RWPE1 (cell line): ENCODE measurements at regions not wholly inside any gene's neighbourhood (a gene's known extent, or its start where the extent isn't known, plus 50 kb on each side); places are given as distances from the start of the nearest gene placed in this dataset.

Experiments
- CTCF ChIA-PET: fragments of 350-600 bp; sonication (Branson Sonifier 250); formaldehyde crosslinking; extraction: SDS; loops from one replicate; lab custom pipeline; 2021; lab: Yijun Ruan, JAX
- POLR2A ChIA-PET: fragments of 400-600 bp; formaldehyde crosslinking; extraction: SDS; loops from one replicate; lab custom pipeline; 2020; ENCODE audit warnings: antibody characterized with exemption; ENCODE audit not compliant: low non-redundant PET; lab: Yijun Ruan, JAX
- DNase-seq: peaks from one replicate; pipeline ENCODE4 v3.0.0; 2012; ENCODE audit warnings: low spot score
- H3K27ac ChIP-seq: fragments of 450-650 bp; 2 replicates; pipeline ENCODE4 v1.5.1; 2017
- TF ChIP-seq, protein P1 (sequence below): fragments of 450-650 bp; conservative IDR thresholded peaks from 2 replicates; pipeline ENCODE4 v1.5.1; 2017; ENCODE audit warnings: low read depth, mild to moderate bottlenecking

DNA sequence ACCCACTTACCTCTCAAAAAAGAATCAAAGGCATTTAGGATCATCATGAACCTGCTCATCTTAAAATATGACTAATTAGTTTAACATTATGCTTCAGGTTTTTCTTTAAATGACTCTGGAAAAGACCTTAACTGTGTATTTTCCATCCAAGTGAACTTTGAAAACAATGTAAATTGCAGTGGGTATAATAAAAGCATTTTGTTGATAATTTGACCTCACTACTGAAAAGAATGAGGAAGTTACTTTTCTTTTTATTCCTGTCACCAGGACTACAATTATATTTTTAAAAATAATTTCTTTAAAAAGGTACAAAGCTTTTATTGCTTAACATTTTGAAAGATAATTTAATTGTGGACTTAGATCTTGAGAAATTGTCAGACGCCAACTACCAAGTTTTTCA lies 249.9 kb downstream of the ALX1 start:
- H3K27ac ChIP-seq: no peak overlapping the region
- no peak for DNase-seq
- POLR2A ChIA-PET: no interaction called here
- CTCF ChIA-PET: interaction anchor here (1.5 kb wide), 1 partner anchor 338 kb away, joined by 4 read pairs; no protein-coding TSS in a partner anchor
- TF ChIP-seq, protein P1, sequence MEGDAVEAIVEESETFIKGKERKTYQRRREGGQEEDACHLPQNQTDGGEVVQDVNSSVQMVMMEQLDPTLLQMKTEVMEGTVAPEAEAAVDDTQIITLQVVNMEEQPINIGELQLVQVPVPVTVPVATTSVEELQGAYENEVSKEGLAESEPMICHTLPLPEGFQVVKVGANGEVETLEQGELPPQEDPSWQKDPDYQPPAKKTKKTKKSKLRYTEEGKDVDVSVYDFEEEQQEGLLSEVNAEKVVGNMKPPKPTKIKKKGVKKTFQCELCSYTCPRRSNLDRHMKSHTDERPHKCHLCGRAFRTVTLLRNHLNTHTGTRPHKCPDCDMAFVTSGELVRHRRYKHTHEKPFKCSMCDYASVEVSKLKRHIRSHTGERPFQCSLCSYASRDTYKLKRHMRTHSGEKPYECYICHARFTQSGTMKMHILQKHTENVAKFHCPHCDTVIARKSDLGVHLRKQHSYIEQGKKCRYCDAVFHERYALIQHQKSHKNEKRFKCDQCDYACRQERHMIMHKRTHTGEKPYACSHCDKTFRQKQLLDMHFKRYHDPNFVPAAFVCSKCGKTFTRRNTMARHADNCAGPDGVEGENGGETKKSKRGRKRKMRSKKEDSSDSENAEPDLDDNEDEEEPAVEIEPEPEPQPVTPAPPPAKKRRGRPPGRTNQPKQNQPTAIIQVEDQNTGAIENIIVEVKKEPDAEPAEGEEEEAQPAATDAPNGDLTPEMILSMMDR: no peak

DNA sequence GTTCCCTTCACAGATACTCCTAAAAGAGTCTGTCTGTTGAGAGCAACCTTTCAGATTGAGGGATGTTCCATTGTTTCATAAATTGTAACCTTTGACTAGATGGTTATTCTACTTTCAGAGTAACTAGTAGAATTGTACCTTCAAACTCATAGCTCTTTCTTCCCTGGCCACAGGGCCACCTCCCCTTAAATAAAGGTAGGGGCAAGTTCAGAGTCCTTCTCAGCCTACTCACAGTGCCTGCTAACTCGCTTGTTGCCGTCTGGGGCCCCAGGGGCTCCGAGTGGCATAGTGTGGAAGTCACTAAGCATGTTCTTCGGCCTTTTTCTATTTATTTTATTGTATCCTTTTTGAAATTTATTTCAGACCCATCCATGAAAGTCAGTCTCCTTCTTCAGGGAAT lies 250.4 kb downstream of the ALX1 start:
- no peak overlapping the region for H3K27ac ChIP-seq
- DNase-seq: no peak
- ChIA-PET POLR2A (no interaction called here), CTCF (interaction anchor here (1.5 kb wide), 1 partner anchor 337 kb away, joined by 4 read pairs; no protein-coding TSS in a partner anchor)
- TF ChIP-seq, protein P1: no peak

DNA sequence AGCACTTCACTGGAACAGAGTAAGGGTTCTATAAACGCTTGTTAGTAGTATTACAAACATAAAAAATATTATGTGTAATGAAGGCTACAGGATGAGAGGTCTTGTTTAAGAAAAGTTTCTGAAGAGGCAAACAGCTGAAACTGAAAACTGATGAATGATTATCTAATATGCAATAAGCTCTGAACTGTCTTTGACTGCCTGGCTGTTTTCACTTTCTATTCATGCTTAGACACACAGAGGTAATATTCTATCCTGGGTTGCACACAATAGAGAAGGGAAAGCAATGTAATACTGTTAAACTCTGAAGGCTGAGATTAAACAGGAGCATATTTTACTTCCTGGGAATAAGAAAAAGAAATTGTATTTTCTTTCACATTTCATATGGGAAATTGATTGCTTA lies 251.3 kb downstream of the ALX1 start:
- TF ChIP-seq, protein P1: no peak
- POLR2A ChIA-PET: no interaction called here
- no peak overlapping the region for H3K27ac ChIP-seq
- DNase-seq: no peak
- CTCF ChIA-PET: no interaction called here

DNA sequence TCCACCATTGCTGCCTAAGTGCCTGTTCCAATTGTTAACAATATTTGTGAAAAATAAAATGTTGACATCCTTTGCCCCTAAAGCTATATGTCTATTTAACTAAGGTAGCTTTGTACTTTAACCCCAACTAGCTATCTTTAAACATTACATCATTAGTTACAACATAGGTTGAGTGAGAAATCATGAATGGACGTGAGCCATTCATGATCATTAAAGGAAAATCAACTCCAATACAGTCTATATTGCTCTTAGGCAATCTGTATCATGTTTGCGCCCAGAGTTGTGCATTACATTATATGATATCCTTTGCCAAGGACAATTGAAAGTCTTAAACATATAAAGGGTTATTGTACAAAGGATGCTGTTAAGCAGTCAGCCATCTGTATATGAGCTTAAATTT lies 269.6 kb downstream of the ALX1 start:
- DNase-seq: no peak
- ChIA-PET POLR2A (no interaction called here), CTCF (no interaction called here)
- no peak overlapping the region for H3K27ac ChIP-seq
- TF ChIP-seq, protein P1: no peak

DNA sequence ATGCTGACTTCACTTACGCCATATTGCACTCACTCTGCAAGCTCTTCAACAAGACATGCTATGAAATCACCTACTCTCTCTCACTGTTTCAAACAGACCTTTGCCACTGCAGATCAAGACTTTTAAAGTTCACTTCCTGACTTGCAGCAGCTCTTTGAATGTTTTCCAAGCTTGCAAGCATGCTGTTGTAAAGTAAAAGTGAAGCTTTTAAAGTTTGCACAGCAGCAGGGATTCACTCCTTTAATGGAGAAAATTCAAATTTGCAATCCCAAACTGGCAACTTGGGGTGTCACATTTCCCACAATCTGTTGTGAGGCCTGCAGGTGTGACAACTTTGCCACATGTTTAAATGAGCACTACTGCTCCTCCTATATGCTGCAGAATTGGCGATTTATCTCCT lies 270.9 kb downstream of the ALX1 start:
- POLR2A ChIA-PET: no interaction called here
- no peak overlapping the region for H3K27ac ChIP-seq
- no peak for DNase-seq
- CTCF ChIA-PET: interaction anchor here (0.6 kb wide), 1 partner anchor 403 kb away, joined by 4 read pairs; no protein-coding TSS in a partner anchor
- TF ChIP-seq, protein P1: no peak

DNA sequence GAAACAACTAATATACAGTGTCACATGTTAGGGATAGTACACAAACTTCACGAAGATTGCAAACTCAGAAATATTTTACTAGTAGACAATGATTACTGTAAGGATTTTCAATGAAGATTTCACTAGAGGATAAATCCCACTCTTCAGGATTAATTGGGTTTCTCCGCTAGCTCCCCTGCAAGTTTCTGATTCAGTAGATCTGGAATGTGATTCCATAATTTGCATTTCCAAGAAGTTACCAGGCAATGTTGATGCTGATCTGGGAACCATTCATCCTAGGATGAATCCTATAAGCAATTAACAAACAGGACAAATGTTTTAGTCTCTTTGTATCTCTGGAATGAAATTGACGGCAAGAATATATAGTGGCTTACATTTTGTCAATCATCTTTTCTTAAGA lies 272.4 kb downstream of the ALX1 start:
- TF ChIP-seq, protein P1: no peak
- DNase-seq: no peak
- POLR2A ChIA-PET: no interaction called here
- CTCF ChIA-PET: no interaction called here
- H3K27ac ChIP-seq: no peak overlapping the region
